Ascending aorta (tissue), 2 donors: ENCODE measurements at regions not wholly inside any gene's neighbourhood (a gene's known extent, or its start where the extent isn't known, plus 50 kb on each side); places are given as distances from the start of the nearest gene placed in this dataset.

Source experiments
- DNase-seq, 2 donors: peaks; one replicate each; pipeline ENCODE4 v3.0.0-alpha.2; 2019; ENCODE audit warnings: low spot score in 2 of 2
- H3K27ac ChIP-seq, 2 donors: fragments of 200-600 bp; sonication (generic); one replicate each; pipeline ENCODE4 v1.5.1; 2016 to 2017; ENCODE audit warnings: mild to moderate bottlenecking in 1 of 2
- H3K27me3 ChIP-seq: fragments of 200-600 bp; sonication (generic); one replicate; pipeline ENCODE4 v1.5.1; 2017
- H3K36me3 ChIP-seq, 2 donors: fragments of 200-600 bp; sonication (generic); one replicate each; pipeline ENCODE4 v1.5.1; 2016
- H3K4me1 ChIP-seq, 2 donors: fragments of 200-600 bp; sonication (generic); one replicate each; pipeline ENCODE4 v1.5.1; 2016 to 2017; ENCODE audit warnings: mild to moderate bottlenecking in 1 of 2
- H3K4me3 ChIP-seq, 2 donors: fragments of 200-600 bp; sonication (generic); one replicate each; pipeline ENCODE4 v1.5.1; 2016 to 2017; ENCODE audit warnings: mild to moderate bottlenecking in 1 of 2
- H3K9me3 ChIP-seq, 2 donors: fragments of 200-600 bp; sonication (generic); one replicate each; pipeline ENCODE4 v1.5.1; 2016
- intact Hi-C: fragments of 100-400 bp; cut with DNase I; formaldehyde crosslinking; loops from one replicate; pipeline ENCODE4 v1.15.1; 2023
- TF ChIP-seq, protein P1 (sequence below), 3 experiments: fragments of 200-600 bp in 2 of 3; fragments of 450-650 bp in 1 of 3; sonication (generic) in 2 of 3; IDR thresholded peaks; one replicate each; pipeline ENCODE4 v1.5.1; 2016 to 2019; ENCODE audit warnings: antibody characterized with exemption in 3 of 3, mild to moderate bottlenecking in 1 of 3, moderate library complexity in 1 of 3

DNA sequence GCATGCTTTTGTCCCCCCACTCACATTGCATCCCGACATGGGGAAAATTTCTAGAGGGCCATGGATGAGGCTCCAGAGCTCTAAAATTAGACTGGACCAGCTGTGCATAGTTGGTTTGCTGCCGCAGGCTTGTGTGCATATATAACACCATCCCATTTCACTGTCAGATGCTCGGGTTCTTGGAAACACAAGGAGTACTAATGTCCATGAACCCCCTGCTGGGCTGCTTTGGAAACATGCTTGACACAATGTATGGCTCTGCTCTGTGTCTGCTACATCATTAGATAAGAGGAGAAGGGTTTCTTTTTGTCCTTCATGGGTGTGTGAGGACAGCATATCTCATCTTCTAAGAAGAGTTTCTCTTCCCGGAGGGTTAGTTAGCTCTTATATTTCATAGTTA, 292.1 kb upstream of the RORB start:
- Histone ChIP-seq H3K4me1 (no peaks in the 10 kb centered on the region), H3K9me3 (no peaks in the 10 kb centered on the region), H3K27ac (no peak overlapping the region), H3K4me3 (no peak overlapping the region), H3K36me3 (no peaks in the 10 kb centered on the region), H3K27me3 (no peaks in the 10 kb centered on the region)
- intact Hi-C loops = no loop called here
- TF ChIP-seq, protein P1, sequence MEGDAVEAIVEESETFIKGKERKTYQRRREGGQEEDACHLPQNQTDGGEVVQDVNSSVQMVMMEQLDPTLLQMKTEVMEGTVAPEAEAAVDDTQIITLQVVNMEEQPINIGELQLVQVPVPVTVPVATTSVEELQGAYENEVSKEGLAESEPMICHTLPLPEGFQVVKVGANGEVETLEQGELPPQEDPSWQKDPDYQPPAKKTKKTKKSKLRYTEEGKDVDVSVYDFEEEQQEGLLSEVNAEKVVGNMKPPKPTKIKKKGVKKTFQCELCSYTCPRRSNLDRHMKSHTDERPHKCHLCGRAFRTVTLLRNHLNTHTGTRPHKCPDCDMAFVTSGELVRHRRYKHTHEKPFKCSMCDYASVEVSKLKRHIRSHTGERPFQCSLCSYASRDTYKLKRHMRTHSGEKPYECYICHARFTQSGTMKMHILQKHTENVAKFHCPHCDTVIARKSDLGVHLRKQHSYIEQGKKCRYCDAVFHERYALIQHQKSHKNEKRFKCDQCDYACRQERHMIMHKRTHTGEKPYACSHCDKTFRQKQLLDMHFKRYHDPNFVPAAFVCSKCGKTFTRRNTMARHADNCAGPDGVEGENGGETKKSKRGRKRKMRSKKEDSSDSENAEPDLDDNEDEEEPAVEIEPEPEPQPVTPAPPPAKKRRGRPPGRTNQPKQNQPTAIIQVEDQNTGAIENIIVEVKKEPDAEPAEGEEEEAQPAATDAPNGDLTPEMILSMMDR (IDR thresholded peaks at IDR 0.05) = no peak
- DNase-seq = no peak

DNA sequence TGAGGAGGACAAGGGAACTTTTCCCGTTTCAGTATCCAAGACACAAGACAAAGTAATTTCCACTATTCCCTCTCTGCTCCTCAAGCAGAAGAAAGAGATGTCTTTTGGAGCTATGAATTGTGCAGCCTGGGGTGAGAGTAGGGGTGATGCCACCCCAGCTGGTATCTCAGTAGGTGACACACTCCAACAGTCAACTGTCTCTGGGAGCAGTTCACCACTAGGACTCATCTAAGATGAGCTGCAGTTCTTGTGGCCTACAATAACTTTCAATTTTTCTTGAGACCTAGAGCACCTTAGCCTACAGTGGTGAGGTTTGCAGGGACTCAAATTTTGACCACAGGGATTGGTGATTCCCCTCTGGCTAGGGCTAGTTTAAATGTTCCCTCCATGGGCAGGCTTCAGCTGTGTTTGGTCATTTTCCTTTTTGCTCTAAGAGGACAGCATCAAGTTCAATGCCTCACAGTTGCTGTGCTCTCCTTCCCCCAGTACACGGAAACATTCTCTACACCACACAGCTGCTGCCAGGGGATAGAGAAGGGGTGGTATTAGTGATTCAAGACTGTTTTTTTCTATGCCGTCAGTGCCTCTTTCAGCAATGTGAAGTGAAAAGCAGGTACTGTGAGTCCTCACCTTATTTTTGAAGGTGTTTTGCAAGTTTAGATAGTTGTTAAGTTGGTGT, 278.6 kb upstream of the RORB start:
- DNase-seq = no peak
- intact Hi-C loops = loop anchor here (10.0 kb wide), 1 partner anchor 136 kb away; no protein-coding TSS in a partner anchor
- no peak overlapping the region for H3K4me3 ChIP-seq
- no peaks in the 10 kb centered on the region for H3K4me1 ChIP-seq
- TF ChIP-seq, protein P1 (IDR thresholded peaks at IDR 0.05) = no peak
- no peak overlapping the region for H3K27ac ChIP-seq
- H3K27me3 ChIP-seq = no peaks in the 10 kb centered on the region
- H3K9me3 ChIP-seq = no peaks in the 10 kb centered on the region
- H3K36me3 ChIP-seq = no peaks in the 10 kb centered on the region

- intact Hi-C loops = no loop called here
- Histone ChIP-seq H3K9me3 (no peaks in the 10 kb centered on the region), H3K4me1 (no peaks in the 10 kb centered on the region), H3K4me3 (no peak overlapping the region), H3K36me3 (no peaks in the 10 kb centered on the region), H3K27me3 (no peaks in the 10 kb centered on the region), H3K27ac (no peak overlapping the region)
- DNase-seq = no peak
- TF ChIP-seq, protein P1 (IDR thresholded peaks at IDR 0.05) = no peak
Measured at GRCh38 chr9:74220327-74220726, 276.8 kb upstream of the RORB start.

DNA sequence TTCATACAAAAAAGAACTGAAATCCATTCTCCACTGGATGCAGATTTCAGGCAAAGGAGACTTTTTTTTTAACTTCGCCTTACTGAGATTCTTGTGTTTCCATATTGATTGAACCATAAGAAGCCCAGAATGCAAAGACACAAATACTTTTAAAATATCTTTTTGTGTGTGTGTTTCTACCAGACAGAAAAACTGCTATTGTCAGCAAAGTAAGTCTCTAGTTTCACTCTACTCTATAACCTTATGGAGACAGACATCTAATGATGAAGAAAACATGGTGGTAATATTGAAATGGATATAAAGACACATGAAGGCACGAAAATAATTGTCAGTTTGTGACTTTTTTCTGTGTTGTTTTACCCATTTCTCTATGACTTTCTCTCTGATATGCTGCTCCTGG, 260.3 kb upstream of the RORB start:
- intact Hi-C loops = no loop called here
- DNase-seq = no peak
- Histone ChIP-seq H3K4me1 (no peaks in the 10 kb centered on the region), H3K9me3 (peaks cover 0 to 6% of the 10 kb centered on the region in 2 donors), H3K27me3 (no peaks in the 10 kb centered on the region), H3K36me3 (no peaks in the 10 kb centered on the region), H3K4me3 (no peak overlapping the region), H3K27ac (no peak overlapping the region)
- TF ChIP-seq, protein P1 (IDR thresholded peaks at IDR 0.05) = no peak

DNA sequence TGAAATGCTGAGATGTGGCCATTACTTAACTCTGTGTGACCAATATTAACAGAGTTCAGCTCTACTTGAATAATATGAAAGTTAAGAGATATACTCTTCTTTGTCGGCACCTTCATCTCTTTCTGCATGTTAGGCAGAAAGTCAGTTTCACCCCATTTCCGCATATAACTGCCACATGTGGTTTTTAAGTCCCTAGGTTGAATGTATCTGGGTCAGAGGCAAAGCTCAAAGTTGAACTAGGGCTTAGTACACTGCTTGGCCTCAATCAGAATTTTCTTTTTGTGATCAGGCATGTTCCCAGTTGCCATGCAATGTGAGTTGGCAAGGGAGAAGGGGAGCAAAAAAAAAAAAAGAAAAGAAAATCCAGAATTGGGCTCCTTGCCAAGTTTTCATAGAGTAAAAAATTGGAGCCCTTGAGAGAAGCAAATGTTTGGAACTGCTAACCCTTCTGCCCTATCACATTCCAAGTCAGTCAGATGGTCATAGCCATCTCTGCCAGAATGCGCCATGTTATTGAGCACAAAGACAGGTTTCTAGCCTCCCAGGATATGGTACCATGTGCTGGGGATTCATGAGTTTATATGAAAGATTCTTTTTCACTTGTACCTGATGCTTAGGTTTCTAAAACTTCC, 251.2 kb upstream of the RORB start:
- H3K4me3 ChIP-seq = no peak overlapping the region
- no peaks in the 10 kb centered on the region for H3K4me1 ChIP-seq
- TF ChIP-seq, protein P1 (IDR thresholded peaks at IDR 0.05) = no peak
- intact Hi-C loops = no loop called here
- no peak for DNase-seq
- peaks cover 0 to 4% of the 10 kb centered on the region in 2 donors for H3K9me3 ChIP-seq
- H3K27ac ChIP-seq = no peak overlapping the region
- no peaks in the 10 kb centered on the region for H3K27me3 ChIP-seq
- no peaks in the 10 kb centered on the region for H3K36me3 ChIP-seq
